Muscle of arm (tissue), 1 donor: ENCODE measurements at regions not wholly inside any gene's neighbourhood (a gene's known extent, or its start where the extent isn't known, plus 50 kb on each side); places are given as distances from the start of the nearest gene placed in this dataset.

Source experiments
- DNase-seq: peaks from one replicate; pipeline ENCODE4 v3.0.0-alpha.2; 2013

- no peak for DNase-seq
Observed at GRCh38 chr1:13922466-13923110, 222.6 kb downstream of the PRDM2 start.

- no peak for DNase-seq
Observed at GRCh38 chr1:13926556-13926955, 226.6 kb downstream of the PRDM2 start.

DNA sequence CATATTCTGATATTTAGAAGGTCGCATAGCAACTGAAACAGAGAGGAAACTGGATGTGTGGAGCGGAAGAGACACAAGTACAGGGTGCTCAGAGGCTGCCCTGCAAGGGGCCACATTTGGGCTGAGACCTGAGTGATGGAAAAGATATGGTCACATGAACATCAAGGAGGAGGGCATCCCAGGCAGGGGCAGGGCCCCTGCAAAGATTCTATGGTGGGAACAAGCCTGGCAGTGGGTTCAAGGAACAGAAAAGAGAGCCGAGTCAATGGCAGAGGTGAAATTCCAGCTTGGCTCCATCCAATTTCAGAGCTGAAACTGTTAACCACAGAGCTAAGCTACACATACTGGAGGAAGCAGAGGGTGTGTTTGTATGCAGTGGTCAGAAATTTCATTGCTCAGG is 227.7 kb downstream of the PRDM2 start:
- DNase-seq: no peak

- DNase-seq: no peak
Observed at GRCh38 chr1:13929313-13929712, 229.3 kb downstream of the PRDM2 start.

DNA sequence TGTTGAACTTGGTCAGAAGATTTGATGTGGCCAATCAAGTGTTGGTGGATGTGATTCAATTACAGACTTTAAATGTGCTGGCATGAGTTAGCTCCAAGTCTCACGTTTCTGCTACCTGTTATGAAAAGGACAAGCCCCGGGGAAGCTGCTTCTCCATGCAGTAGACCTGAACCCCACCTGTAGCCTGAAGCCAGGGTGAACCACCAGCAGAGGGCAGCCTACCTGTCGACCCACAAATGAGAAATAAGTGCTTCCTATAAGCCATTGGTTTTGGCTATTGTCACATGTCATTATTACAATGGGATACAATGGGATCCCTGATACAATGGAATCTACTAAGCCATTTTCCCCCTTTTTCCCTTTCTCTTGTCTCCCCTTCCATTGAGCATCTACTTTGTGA is 230.2 kb downstream of the PRDM2 start:
- DNase-seq: no peak

- DNase-seq: no peak
Observed at GRCh38 chr1:13931226-13931625, 231.2 kb downstream of the PRDM2 start.

DNA sequence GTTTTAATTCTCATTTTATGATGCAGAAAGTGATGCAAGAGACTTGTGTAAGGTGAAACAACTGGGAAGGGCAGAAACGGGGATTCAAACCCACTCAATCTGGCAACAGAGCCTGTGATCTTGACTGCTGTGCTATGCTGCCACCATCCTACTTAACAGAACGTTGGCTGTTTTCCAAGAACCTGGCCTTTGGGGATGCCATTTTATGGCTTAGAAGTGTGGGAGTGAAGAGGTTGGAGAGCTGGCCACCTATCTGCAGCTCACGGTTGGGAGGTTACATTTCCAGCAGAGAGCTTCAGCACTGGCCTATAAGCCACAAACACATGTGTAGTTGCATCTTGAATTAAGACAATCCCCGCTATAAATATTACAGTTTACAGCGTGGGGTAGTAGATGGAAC is 235.3 kb downstream of the PRDM2 start:
- DNase-seq: no peak

GRCh38 chr1:13941315-13941714 is 241.3 kb downstream of the PRDM2 start:
- DNase-seq: no peak

DNA sequence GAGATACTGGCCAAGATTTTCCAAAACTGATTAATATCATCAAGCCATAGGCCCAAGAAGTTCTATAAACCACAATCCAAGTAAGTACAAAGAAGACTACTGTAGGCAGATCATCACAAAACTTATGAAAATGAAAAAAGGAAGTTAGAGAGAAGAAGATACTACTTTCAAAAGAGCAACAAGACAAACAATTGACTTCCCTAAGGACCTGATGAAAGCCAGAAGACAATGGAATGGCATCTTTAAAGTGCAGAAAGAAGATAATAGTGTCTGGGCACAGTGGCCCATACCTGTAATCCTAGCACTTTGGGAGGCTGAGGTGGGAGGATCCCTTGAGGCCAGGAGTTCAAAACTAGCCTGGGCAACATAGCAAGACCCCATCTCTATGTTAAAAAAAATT is 243.1 kb downstream of the PRDM2 start:
- DNase-seq: no peak

DNA sequence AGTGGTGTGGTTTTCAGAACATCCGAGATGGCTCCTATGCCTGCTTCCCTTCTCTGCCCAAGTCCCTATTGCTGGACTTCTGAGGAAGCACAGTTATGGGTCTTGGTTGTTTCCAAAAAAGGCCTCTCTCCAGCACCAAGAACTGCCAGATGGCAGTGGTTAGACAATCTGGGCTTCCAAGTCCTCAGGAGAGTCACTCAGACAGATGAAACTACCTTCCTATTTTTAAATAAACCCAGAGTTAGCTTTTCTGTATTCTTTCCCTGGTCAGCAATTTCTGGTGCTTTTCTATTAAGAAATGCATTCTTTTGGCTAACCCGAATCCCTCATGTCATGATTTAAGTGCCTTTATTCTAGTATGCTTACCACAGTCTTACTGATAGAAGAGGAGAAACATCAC is 245.9 kb downstream of the PRDM2 start:
- DNase-seq: no peak

DNA sequence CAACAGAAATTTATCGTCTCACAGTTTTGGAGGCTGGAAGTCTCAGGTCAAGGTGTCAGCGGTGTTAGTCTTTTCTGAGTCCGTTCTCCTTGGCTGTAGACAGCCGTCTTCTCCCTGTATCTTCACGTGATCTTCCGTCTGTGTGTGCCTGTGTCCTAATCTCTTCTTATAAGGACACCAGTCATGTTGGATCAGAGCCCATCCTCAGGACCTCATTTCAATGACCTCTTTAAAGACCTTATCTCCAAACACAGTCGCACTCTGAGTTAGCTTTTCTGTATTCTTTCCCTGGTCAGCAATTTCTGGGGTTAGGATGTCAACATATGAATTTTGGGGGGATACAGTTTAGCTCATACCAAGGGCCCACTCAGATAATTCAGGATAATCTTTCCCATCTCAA is 247.7 kb downstream of the PRDM2 start:
- no peak for DNase-seq

DNA sequence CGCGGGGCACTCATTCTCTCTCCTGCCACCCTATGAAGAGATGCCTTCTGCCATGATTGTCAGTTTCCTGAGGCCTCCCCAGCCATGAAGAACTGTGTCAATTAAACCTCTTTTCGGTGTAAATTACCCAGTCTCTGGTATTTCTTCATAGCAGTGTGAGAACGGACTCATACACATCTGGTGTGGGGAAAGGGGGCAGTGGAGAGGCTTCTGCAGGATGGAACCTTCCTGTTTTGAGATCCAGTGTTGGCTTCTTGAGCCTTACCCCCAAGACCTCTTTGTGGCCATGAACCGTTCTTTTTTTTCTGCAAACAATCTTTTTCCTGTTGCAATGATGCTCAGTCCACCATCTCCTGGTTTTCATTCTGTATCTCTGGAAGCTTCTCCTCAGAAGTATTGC is 248.4 kb downstream of the PRDM2 start:
- DNase-seq: no peak

- peak; percentile 72 for DNase-seq
Observed at GRCh38 chr1:13948888-13949391, 249.0 kb downstream of the PRDM2 start.

DNA sequence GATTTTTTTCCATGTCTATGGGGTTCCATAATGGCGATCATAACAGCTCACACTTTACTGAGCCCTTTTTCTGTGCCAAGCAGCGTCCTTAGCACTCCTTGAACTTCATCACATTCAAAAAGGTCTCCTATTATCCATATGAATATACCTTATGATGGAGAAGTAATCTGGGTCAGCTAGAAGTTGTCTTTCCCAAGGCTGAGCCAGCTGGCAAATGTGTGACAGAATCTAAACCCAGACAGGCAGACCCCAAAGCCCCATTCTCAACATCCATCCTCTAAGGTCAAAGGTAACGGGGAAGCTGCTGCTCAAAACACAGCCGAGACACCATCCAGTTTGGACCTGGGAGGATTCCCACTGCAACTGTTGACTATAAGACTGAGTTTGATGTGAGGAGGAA is 249.6 kb downstream of the PRDM2 start:
- DNase-seq: peak; percentile 27

GRCh38 chr1:13950637-13951036 is 250.6 kb downstream of the PRDM2 start:
- no peak for DNase-seq

DNA sequence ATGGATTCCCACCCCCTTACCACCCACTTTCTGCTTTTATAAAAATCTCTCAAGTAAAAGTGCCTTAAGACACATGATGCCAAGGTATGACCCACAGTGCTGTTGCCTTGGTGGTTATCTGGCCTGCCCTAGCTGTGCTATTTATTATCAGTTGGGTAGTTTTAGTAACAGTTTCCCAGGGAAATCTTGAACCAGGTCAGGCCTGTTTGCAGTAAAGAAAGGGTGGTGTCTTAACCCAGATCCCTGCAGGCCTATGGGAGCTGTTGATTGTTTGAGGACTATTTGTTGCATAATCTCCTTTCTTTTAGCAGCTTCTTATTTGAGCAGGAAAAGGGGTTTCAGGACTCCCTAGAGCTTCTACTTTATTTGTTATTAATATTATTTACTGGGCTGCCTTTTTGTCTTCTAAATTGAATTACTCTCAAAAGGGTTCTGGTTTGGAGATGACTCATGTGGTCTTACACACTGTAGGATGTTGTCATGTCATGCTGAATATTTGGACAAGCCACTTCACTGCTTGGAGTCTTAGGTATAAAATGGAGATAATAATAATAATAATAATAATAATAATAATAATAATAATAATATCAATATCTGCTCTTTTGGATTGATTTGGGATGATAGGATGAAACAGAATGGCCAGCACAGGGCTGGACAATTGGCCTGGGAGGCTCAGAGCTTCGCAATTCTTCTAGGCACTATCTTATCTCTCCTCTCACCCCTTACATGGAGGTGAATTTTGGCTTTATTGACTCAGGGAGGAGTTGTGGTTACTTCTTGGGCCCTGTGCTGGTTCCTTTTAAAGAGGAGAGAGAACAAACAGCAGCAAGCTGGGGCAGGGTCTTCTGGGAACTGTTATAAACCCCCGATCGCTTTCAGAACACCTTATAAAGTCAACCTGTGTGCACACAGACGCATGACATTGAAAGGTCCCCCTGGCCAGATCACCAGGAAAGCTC is 252.1 kb downstream of the PRDM2 start:
- no peak for DNase-seq

DNA sequence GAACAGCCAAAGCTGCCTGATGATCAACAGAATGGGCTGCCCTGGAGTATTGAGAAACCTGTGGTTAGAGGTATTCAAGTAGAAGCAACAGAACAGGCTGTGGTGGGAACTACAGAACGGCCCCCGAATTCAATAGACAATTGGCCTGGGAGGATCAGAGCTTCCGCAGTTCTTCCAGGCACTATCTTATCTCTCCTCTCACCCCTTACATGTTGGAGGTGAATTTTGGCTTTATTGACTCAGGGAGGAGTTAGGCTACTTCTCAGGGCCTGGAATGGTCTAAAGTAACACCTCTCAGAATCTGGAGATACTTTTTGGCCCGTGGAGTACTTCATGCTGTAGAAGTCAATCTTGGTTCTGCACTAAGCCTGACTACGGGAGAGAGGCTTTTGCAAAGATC is 253.0 kb downstream of the PRDM2 start:
- no peak for DNase-seq

DNA sequence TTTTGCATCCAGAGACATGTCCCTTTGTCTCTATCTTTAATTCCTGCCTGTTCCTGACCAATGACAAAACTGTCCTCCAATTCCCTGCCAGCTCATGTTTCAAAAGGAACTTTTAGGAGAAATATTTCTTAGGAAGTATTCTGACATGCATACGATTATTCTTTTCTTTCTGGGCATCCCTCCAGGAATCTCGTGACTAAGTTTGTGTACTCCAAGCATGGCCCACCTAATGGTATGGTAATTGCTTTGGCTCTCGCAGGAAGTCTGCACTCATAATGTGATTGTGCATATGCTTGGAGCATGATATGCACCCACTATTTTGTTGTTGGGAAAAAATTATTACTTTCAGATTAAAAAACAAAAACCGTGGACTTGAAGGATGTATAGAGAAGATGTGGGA is 256.4 kb downstream of the PRDM2 start:
- no peak for DNase-seq

- peak; percentile 79 for DNase-seq
Observed at GRCh38 chr1:13960375-13960987, 260.5 kb downstream of the PRDM2 start.

DNA sequence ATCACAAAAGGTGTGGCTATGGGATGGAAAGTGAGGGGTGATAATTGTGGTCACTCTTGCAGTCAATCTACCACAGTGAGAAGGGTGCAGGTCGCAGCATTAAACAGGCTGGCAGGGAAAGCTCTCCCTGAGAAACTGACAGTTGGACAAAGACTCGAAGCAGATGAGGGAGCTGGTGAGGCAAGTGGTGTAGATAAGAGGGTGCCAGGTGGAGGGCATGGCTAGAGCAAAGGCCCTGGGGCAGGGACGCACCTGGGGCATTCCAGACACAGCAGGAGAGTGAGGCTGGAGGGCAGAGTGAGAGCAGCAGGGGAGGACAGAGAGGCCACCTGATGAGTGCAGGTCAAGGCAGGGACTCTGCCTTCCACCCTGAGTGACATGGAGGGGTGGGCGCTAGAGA is 264.8 kb downstream of the PRDM2 start:
- no peak for DNase-seq

DNA sequence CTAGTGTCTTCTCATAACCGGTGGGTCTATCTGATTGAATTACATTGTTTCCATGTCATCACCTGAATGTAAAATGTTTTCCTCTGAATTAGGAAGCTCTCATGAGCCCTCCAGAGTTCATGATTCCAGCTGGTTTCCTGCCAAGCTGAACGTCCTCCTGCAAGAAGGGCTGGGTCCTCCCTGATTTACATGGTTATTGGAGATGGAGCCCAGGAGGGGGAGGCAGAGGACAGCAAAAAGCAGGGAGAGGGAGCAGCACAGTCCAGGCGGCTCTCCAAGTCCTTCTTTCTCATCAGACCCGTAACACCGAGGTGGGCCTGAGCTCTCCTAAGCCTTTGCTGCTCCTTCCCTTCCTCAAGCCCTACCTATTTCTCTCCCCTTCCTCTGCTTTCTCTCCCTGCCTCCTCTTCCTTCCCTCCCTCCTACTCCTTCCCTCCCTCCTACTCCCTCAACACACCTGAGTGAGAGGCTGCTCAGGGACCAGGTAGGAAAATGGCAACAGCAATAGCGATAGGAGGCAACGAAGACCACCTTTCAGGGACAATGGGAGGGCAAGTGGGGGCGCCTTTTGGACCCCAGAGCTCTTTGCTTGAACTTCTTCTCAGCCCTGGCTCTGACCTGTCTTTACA is 265.9 kb downstream of the PRDM2 start:
- peak; percentile 86 for DNase-seq

DNA sequence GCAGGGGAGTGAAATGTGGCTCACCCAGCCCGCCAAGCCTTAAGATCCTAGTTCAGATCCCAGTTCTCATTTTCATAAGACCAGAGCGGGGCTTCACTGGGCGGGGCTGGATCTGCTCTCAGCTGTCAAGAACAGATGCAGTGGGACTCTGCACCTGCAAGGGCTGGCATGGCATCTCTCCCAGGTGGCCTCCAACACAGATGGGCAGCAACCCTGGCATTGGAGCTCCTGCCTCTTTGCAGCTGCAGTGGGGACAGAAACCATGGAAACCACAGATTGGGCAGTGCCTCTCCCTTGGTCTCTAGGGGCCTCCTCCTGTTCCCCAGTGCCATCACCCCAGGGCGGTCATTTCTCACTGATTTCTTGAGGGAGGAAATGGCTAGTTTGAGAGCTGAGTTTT is 267.7 kb downstream of the PRDM2 start:
- no peak for DNase-seq
